ENCODE measurements at regions not wholly inside any gene's neighbourhood (a gene's known extent, or its start where the extent isn't known, plus 50 kb on each side); places are given as distances from the start of the nearest gene placed in this dataset.

- peaks cover 27% of the 10 kb centered on the region for H3K79me2 ChIP-seq (ENCODE audit: low read length)
- H3K36me3 ChIP-seq (ENCODE audit: low read depth, low read length): peaks cover 11% of the 10 kb centered on the region; the same call in 1 of the 2 replicates
- peak overlapping the region; percentile 83 for H3K27ac ChIP-seq (ENCODE audit: low read length)
- peaks cover 34% of the 10 kb centered on the region for H3K4me1 ChIP-seq (ENCODE audit: insufficient read depth, low read length)
- H3K4me3 ChIP-seq (ENCODE audit: low read length): peak overlapping the region; percentile 43
- intact Hi-C loops (cut with micrococcal nuclease): loop anchor here (5.0 to 10.0 kb wide), 7 partner anchors 75 to 840 kb away; partner anchors contain the start of gene IRS2
- no TSS peak for BruUV-seq (replicated peaks)
- DNase-seq: no peak
- H2AFZ ChIP-seq (ENCODE audit: low read length): no peak overlapping the region
- no peaks in the 10 kb centered on the region for H3K27me3 ChIP-seq (ENCODE audit: low read length)
- H3K9ac ChIP-seq (ENCODE audit: low read length): peak overlapping the region; percentile 31
- H4K20me1 ChIP-seq (ENCODE audit: low read length): no peaks in the 10 kb centered on the region
- peak; percentile 21 for ATAC-seq
- ChIA-PET POLR2A (ENCODE audit: unreplicated experiment) (no interaction called here), CTCF (no interaction called here)
- H3K9me2 ChIP-seq (replicated peaks; ENCODE audit: low read length): no peaks in the 10 kb centered on the region
- TF ChIP-seq EZH2phosphoT487 (IDR thresholded peaks at IDR 0.05; ENCODE audit: borderline replicate concordance, low read length) (no peak), EZH2 (IDR thresholded peaks at IDR 0.05; ENCODE audit: low read length, unreplicated experiment) (no peak)
- TF ChIP-seq, protein P1, sequence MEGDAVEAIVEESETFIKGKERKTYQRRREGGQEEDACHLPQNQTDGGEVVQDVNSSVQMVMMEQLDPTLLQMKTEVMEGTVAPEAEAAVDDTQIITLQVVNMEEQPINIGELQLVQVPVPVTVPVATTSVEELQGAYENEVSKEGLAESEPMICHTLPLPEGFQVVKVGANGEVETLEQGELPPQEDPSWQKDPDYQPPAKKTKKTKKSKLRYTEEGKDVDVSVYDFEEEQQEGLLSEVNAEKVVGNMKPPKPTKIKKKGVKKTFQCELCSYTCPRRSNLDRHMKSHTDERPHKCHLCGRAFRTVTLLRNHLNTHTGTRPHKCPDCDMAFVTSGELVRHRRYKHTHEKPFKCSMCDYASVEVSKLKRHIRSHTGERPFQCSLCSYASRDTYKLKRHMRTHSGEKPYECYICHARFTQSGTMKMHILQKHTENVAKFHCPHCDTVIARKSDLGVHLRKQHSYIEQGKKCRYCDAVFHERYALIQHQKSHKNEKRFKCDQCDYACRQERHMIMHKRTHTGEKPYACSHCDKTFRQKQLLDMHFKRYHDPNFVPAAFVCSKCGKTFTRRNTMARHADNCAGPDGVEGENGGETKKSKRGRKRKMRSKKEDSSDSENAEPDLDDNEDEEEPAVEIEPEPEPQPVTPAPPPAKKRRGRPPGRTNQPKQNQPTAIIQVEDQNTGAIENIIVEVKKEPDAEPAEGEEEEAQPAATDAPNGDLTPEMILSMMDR (conservative IDR thresholded peaks at IDR 0.05; ENCODE audit: low read depth, low read length): no peak
- H3F3A ChIP-seq (ENCODE audit: low read length, unreplicated experiment): peaks cover 7% of the 10 kb centered on the region
- H3K4me2 ChIP-seq (ENCODE audit: low read length): peak overlapping the region; percentile 56
- no peaks in the 10 kb centered on the region for H3K9me3 ChIP-seq (ENCODE audit: low read length)
Measured at GRCh38 chr13:109272595-109273325, 513.6 kb downstream of the IRS2 start.

GRCh38 chr13:109271555-109272541 lies 514.5 kb downstream of the IRS2 start:
- peak; percentile 49 for DNase-seq
- TF ChIP-seq, protein P1 (conservative IDR thresholded peaks at IDR 0.05; ENCODE audit: low read depth, low read length): no peak
- TF ChIP-seq EZH2phosphoT487 (IDR thresholded peaks at IDR 0.05; ENCODE audit: borderline replicate concordance, low read length) (no peak), EZH2 (IDR thresholded peaks at IDR 0.05; ENCODE audit: low read length, unreplicated experiment) (no peak)
- no peak overlapping the region for H2AFZ ChIP-seq (ENCODE audit: low read length)
- H3K27ac ChIP-seq (ENCODE audit: low read length): peak overlapping the region; percentile 83
- CTCF ChIA-PET: no interaction called here
- POLR2A ChIA-PET (ENCODE audit: unreplicated experiment): interaction anchor here (0.6 kb wide), 1 partner anchor 771 kb away, joined by 5 read pairs; no protein-coding TSS in a partner anchor
- peak; percentile 9 for ATAC-seq
- peaks cover 11% of the 10 kb centered on the region; the same call in 1 of the 2 replicates for H3K36me3 ChIP-seq (ENCODE audit: low read depth, low read length)
- H3K9ac ChIP-seq (ENCODE audit: low read length): peak overlapping the region; percentile 42
- H3K4me3 ChIP-seq (ENCODE audit: low read length): peak overlapping the region; percentile 43
- peaks cover 34% of the 10 kb centered on the region for H3K4me1 ChIP-seq (ENCODE audit: insufficient read depth, low read length)
- intact Hi-C loops (cut with micrococcal nuclease): loop anchor here (5.0 to 10.0 kb wide), 7 partner anchors 75 to 840 kb away; partner anchors contain the start of gene IRS2
- no peaks in the 10 kb centered on the region for H3K9me3 ChIP-seq (ENCODE audit: low read length)
- H3F3A ChIP-seq (ENCODE audit: low read length, unreplicated experiment): peaks cover 7% of the 10 kb centered on the region
- H3K4me2 ChIP-seq (ENCODE audit: low read length): peak overlapping the region; percentile 56
- no peaks in the 10 kb centered on the region for H3K27me3 ChIP-seq (ENCODE audit: low read length)
- no peaks in the 10 kb centered on the region for H4K20me1 ChIP-seq (ENCODE audit: low read length)
- H3K79me2 ChIP-seq (ENCODE audit: low read length): peaks cover 33% of the 10 kb centered on the region
- BruUV-seq (replicated peaks): no TSS peak
- H3K9me2 ChIP-seq (replicated peaks; ENCODE audit: low read length): no peaks in the 10 kb centered on the region

Data from PC-3 (cell line).